ENCODE measurements at regions not wholly inside any gene's neighbourhood (a gene's known extent, or its start where the extent isn't known, plus 50 kb on each side); places are given as distances from the start of the nearest gene placed in this dataset.

GRCh38 chr2:16331772-16332171, 333.9 kb downstream of the CYRIA start:
- peaks cover 26% of the 10 kb centered on the region for H3K27me3 Mint-ChIP-seq (ENCODE audit: low read depth)
- Histone ChIP-seq H3K79me1 (ENCODE audit: insufficient read depth, low read depth, low read length, poor library complexity, severe bottlenecking) (no peaks in the 10 kb centered on the region), H3K23me2 (ENCODE audit: insufficient read length, low read depth, low read length, poor library complexity, severe bottlenecking) (no peaks in the 10 kb centered on the region), H3K9ac (ENCODE audit: extremely low read depth, insufficient read length, low read length) (no peak overlapping the region), H3K4ac (ENCODE audit: low read depth, low read length) (no peak overlapping the region), H3K9me3 (ENCODE audit: control insufficient read depth, low read depth, low read length) (no peaks in the 10 kb centered on the region), H4K5ac (ENCODE audit: insufficient read length, low read depth, low read length) (no peak overlapping the region), H3T11ph (ENCODE audit: low read length) (no peak overlapping the region), H4K8ac (replicated peaks; ENCODE audit: insufficient read length, low read depth, low read length) (no peak overlapping the region), H2BK12ac (ENCODE audit: insufficient read length, low read depth, low read length) (no peak overlapping the region), H2BK20ac (ENCODE audit: low read depth, low read length, poor library complexity, severe bottlenecking) (no peak overlapping the region), H3K23ac (ENCODE audit: insufficient read length, low read depth, low read length) (no peak overlapping the region), H3K4me1 (ENCODE audit: insufficient read depth, low read length) (peaks cover 10% of the 10 kb centered on the region; the same call in 1 of the 2 replicates), H4K91ac (ENCODE audit: insufficient read length, low read depth, low read length) (no peak overlapping the region), H3K4me2 (ENCODE audit: insufficient read depth, insufficient read length, low read length) (no peak overlapping the region), H3K27ac (ENCODE audit: insufficient read length, low read depth, low read length) (no peak overlapping the region), H2BK15ac (ENCODE audit: low read depth, low read length) (no peak overlapping the region), H3K79me2 (ENCODE audit: insufficient read depth, low read length) (no peaks in the 10 kb centered on the region), H3K27me3 (ENCODE audit: insufficient read depth, low read length) (no peaks in the 10 kb centered on the region), H2BK5ac (ENCODE audit: insufficient read length, low read length) (no peak overlapping the region), H3K14ac (ENCODE audit: insufficient read depth, low read length) (no peak overlapping the region), H2BK120ac (ENCODE audit: low read depth, low read length, poor library complexity, severe bottlenecking) (no peak overlapping the region), H2AFZ (ENCODE audit: low read length) (no peak overlapping the region), H3K18ac (ENCODE audit: insufficient read length, low read depth, low read length) (no peak overlapping the region), H4K20me1 (ENCODE audit: control insufficient read depth, insufficient read depth, insufficient read length) (no peaks in the 10 kb centered on the region), H2AK5ac (ENCODE audit: insufficient read length, low read length) (no peak overlapping the region), H3K56ac (ENCODE audit: insufficient read length, low read depth, low read length) (no peak overlapping the region)
- H3K4me1 Mint-ChIP-seq = peaks cover 37 to 39% of the 10 kb centered on the region in 2 experiments
- no CpG with 5 or more reads among the region's 2 CpGs for WGBS (ENCODE audit: extremely low coverage, insufficient read length, low lambda C conversion rate)
- TF ChIP-seq CTCF (conservative IDR thresholded peaks at IDR 0.05) = no peak
- no peaks in the 10 kb centered on the region; a peak in 1 of 7 replicates for H3K36me3 Mint-ChIP-seq (ENCODE audit: insufficient read depth in 1 of 3, low read depth in 3 of 3)
- H3K27ac Mint-ChIP-seq = no peak overlapping the region
- no peak overlapping the region for H3K4me3 Mint-ChIP-seq
- no peaks in the 10 kb centered on the region for H3K9me3 Mint-ChIP-seq
- DNase-seq = no peak

All from H9 (cell line).